Loucy (cell line): ENCODE measurements at regions not wholly inside any gene's neighbourhood (a gene's known extent, or its start where the extent isn't known, plus 50 kb on each side); places are given as distances from the start of the nearest gene placed in this dataset.

Experiments used
- EZH2phosphoT487 ChIP-seq: fragments of 200-600 bp; IDR thresholded peaks from 2 replicates; pipeline ENCODE4 v1.6.1; 2018; ENCODE audit warnings: antibody characterized with exemption, mild to moderate bottlenecking, moderate library complexity, borderline replicate concordance
- TF ChIP-seq, protein P1 (sequence below): fragments of 200-600 bp; sonication (generic); conservative IDR thresholded peaks from 2 replicates; pipeline ENCODE4 v1.5.1; 2014; ENCODE audit warnings: mild to moderate bottlenecking, antibody characterized with exemption, low read length

DNA sequence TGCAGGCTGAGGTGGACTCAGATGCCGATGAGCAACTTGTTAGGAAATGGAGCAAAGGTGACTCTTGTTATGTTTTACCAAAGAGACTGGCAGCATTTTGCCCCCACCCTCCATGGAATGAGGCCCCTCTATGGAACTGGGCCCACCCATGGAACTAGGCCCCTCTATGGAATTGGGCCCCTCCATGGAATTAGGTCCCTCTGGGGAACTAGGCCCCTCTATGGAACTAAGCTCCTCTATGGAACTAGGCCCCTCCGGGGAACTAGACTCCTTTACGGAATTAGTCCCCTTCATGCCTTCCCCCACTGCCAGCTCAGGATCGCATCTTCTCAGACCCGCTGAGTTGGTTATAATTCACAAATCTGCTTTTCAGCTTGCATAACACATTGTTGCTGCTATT, 144.9 kb downstream of the THBS2 start:
- TF ChIP-seq, protein P1, sequence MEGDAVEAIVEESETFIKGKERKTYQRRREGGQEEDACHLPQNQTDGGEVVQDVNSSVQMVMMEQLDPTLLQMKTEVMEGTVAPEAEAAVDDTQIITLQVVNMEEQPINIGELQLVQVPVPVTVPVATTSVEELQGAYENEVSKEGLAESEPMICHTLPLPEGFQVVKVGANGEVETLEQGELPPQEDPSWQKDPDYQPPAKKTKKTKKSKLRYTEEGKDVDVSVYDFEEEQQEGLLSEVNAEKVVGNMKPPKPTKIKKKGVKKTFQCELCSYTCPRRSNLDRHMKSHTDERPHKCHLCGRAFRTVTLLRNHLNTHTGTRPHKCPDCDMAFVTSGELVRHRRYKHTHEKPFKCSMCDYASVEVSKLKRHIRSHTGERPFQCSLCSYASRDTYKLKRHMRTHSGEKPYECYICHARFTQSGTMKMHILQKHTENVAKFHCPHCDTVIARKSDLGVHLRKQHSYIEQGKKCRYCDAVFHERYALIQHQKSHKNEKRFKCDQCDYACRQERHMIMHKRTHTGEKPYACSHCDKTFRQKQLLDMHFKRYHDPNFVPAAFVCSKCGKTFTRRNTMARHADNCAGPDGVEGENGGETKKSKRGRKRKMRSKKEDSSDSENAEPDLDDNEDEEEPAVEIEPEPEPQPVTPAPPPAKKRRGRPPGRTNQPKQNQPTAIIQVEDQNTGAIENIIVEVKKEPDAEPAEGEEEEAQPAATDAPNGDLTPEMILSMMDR, result no peak
- no peak for TF ChIP-seq EZH2phosphoT487
